ENCODE measurements at regions not wholly inside any gene's neighbourhood (a gene's known extent, or its start where the extent isn't known, plus 50 kb on each side); places are given as distances from the start of the nearest gene placed in this dataset.

GRCh38 chr1:217012659-217013058 lies 289.4 kb upstream of the ESRRG start:
- Histone ChIP-seq H4K5ac (ENCODE audit: low read depth, low read length) (no peak overlapping the region), H3K14ac (replicated peaks; ENCODE audit: low read depth, low read length) (no peak overlapping the region), H3K23ac (ENCODE audit: low read depth, low read length) (no peak overlapping the region), H2BK20ac (ENCODE audit: low read depth, low read length) (no peak overlapping the region), H4K91ac (ENCODE audit: insufficient read depth, low read depth, low read length) (no peak overlapping the region), H3K9ac (ENCODE audit: low read depth, low read length) (no peak overlapping the region), H3K4ac (ENCODE audit: low read depth, low read length) (no peak overlapping the region), H3K9me1 (ENCODE audit: insufficient read depth, low read length) (no peaks in the 10 kb centered on the region), H3K56ac (ENCODE audit: extremely low read depth, insufficient read depth, low read length) (no peak overlapping the region), H2AFZ (replicated peaks; ENCODE audit: low read length, poor library complexity) (no peak overlapping the region), H3K27ac (ENCODE audit: insufficient read depth, low read length) (no peak overlapping the region), H4K8ac (ENCODE audit: low read depth in 2 of 2, low read length in 2 of 2) (no peak overlapping the region), H2BK120ac (ENCODE audit: low read depth, low read length) (no peak overlapping the region), H3K36me3 (ENCODE audit: control insufficient read depth, insufficient read depth, low read length) (no peaks in the 10 kb centered on the region), H3K9me3 (ENCODE audit: control insufficient read depth, insufficient read depth, low read length) (no peaks in the 10 kb centered on the region), H2BK5ac (ENCODE audit: low read depth, low read length, poor library complexity, severe bottlenecking) (no peak overlapping the region), H3K4me1 (ENCODE audit: control insufficient read depth, insufficient read depth, low read length) (no peaks in the 10 kb centered on the region), H3K27me3 (ENCODE audit: control insufficient read depth, insufficient read depth, low read length) (no peaks in the 10 kb centered on the region), H2AK5ac (ENCODE audit: low read depth, low read length) (no peak overlapping the region), H3K4me3 (ENCODE audit: insufficient read depth, low read depth, low read length) (no peak overlapping the region), H3K4me2 (ENCODE audit: low read depth, low read length) (no peak overlapping the region), H2BK15ac (ENCODE audit: low read depth, low read length) (no peak overlapping the region), H2AK9ac (replicated peaks; ENCODE audit: low read depth, low read length, poor library complexity) (no peak overlapping the region), H4K20me1 (ENCODE audit: insufficient read depth, low read length) (no peaks in the 10 kb centered on the region), H3K79me1 (ENCODE audit: low read depth in 1 of 2, low read length in 2 of 2) (no peaks in the 10 kb centered on the region), H3K18ac (ENCODE audit: low read depth, low read length) (no peak overlapping the region)
- in situ Hi-C loops (cut with MboI; ENCODE audit: low sequenced_read_pairs) (no loop called here), dilution Hi-C loops (cut with HindIII; ENCODE audit: low sequenced_read_pairs, unreplicated experiment) (no loop called here), intact Hi-C loops (cut with micrococcal nuclease) (no loop called here)
- ChIA-PET POLR2A (ENCODE audit: unreplicated experiment) (no interaction called here), CTCF (interaction anchor here (0.6 to 1.1 kb wide), 2 partner anchors 11 to 23 kb away, joined by 3 to 7 read pairs; no protein-coding TSS in a partner anchor)
- BruUV-seq (replicated peaks), result no TSS peak
- ATAC-seq (ENCODE audit: low read depth), result no peak
- DNase-seq, result no peak
- no peak for TF ChIP-seq POLR2A (IDR thresholded peaks at IDR 0.05; ENCODE audit: low read depth, low read length)
- TF ChIP-seq CHD1 (IDR thresholded peaks at IDR 0.05; ENCODE audit: low read depth, low read length), result no peak
- TF ChIP-seq MAFK (IDR thresholded peaks at IDR 0.05; ENCODE audit: low read depth, low read length), result no peak
- TF ChIP-seq RCOR1 (IDR thresholded peaks at IDR 0.05; ENCODE audit: insufficient replicate concordance, low read length), result no peak
- TF ChIP-seq ELK1 (IDR thresholded peaks at IDR 0.05; ENCODE audit: borderline replicate concordance, low read depth, low read length), result no peak
- TF ChIP-seq USF2 (IDR thresholded peaks at IDR 0.05; ENCODE audit: low read depth, low read length), result no peak
- no peak for TF ChIP-seq NFE2L2 (IDR thresholded peaks at IDR 0.05; ENCODE audit: low read depth, low read length)
- TF ChIP-seq BHLHE40 (IDR thresholded peaks at IDR 0.05; ENCODE audit: low read depth, low read length), result no peak
- no peak for TF ChIP-seq RFX5 (IDR thresholded peaks at IDR 0.05; ENCODE audit: low read depth, low read length)
- no peak for TF ChIP-seq MAZ (IDR thresholded peaks at IDR 0.05; ENCODE audit: borderline replicate concordance, low read depth, low read length)
- no peak for TF ChIP-seq FOS (IDR thresholded peaks at IDR 0.05; ENCODE audit: low read depth, low read length)
- TF ChIP-seq MXI1 (IDR thresholded peaks at IDR 0.05; ENCODE audit: borderline replicate concordance, low read depth, low read length), result no peak
- TF ChIP-seq RAD21 (IDR thresholded peaks at IDR 0.05; ENCODE audit: low read length), result no peak
- TF ChIP-seq CEBPB (IDR thresholded peaks at IDR 0.05; ENCODE audit: low read depth, low read length), result no peak
- no peak for TF ChIP-seq SMC3 (IDR thresholded peaks at IDR 0.05; ENCODE audit: low read depth, low read length)
- no peak for TF ChIP-seq CTCF (conservative IDR thresholded peaks at IDR 0.05; ENCODE audit: low read depth, low read length)

Measured in IMR-90 (cell line).